Spleen (tissue), 7 donors: ENCODE measurements at regions not wholly inside any gene's neighbourhood (a gene's known extent, or its start where the extent isn't known, plus 50 kb on each side); places are given as distances from the start of the nearest gene placed in this dataset.

Source experiments
- CTCF ChIP-seq, 11 experiments: fragments of 200-600 bp in 7 of 11; fragments of 450-650 bp in 4 of 11; sonication (generic) in 4 of 11; IDR thresholded peaks in 8 of 11; conservative IDR thresholded peaks in 3 of 11; 1 replicate in 7 of 11; 2 replicates in 4 of 11; pipeline versions ENCODE4 v1.4.0 to v1.8.0; 2016 to 2021; ENCODE audit warnings: antibody characterized with exemption in 11 of 11, inconsistent platforms in 4 of 11, mild to moderate bottlenecking in 1 of 11
- POLR2A ChIP-seq, 3 donors: fragments of 450-650 bp; IDR thresholded peaks; one replicate each; pipeline ENCODE4 v1.5.1; 2017; ENCODE audit warnings: antibody characterized with exemption in 3 of 3, mild to moderate bottlenecking in 1 of 3
- POLR2AphosphoS5 ChIP-seq, 3 donors: sonication (generic); formaldehyde crosslinking; IDR thresholded peaks; one replicate each; pipeline ENCODE4 v1.5.1; 2017; ENCODE audit warnings: antibody characterized with exemption in 3 of 3
- donor health status: DM: no; HTN: no; CAD: no; lungs with moderate emphysema.
- donor health status: DM: no; HTN: no; CAD: no.
- donor health status: DM: no; HTN: no; CAD: no.

- TF ChIP-seq CTCF (IDR thresholded peaks at IDR 0.05 in 8 of 11, conservative IDR thresholded peaks at IDR 0.05 in 3 of 11) (no peak), POLR2A (IDR thresholded peaks at IDR 0.05) (no peak), POLR2AphosphoS5 (IDR thresholded peaks at IDR 0.05) (no peak)
Observed at GRCh38 chr15:70262171-70262570, 164.5 kb upstream of the TLE3 start.
